Keratinocyte (primary cell): ENCODE measurements at regions not wholly inside any gene's neighbourhood (a gene's known extent, or its start where the extent isn't known, plus 50 kb on each side); places are given as distances from the start of the nearest gene placed in this dataset.

Experiments used
- CTCF ChIP-seq, 3 experiments: IDR thresholded peaks in 1 of 3; conservative IDR thresholded peaks in 1 of 3; optimal IDR thresholded peaks in 1 of 3; 2 replicates in 2 of 3; 3 replicates in 1 of 3; pipeline versions ENCODE3 to v1.5.1; 2011; ENCODE audit warnings: low read length in 3 of 3, mild to moderate bottlenecking in 3 of 3, moderate library complexity in 2 of 3, control low read depth in 1 of 3, inconsistent platforms in 1 of 3; ENCODE audit not compliant: insufficient read depth in 2 of 3; ENCODE audit errors: extremely low read depth in 1 of 3
- EZH2 ChIP-seq: IDR thresholded peaks from one replicate; pipeline ENCODE4 v1.6.1; 2012; ENCODE audit warnings: inconsistent platforms, mild to moderate bottlenecking, low read length, moderate library complexity

- TF ChIP-seq CTCF (optimal IDR thresholded peaks at IDR 0.05 in 1 of 3, IDR thresholded peaks at IDR 0.05 in 1 of 3, conservative IDR thresholded peaks at IDR 0.05 in 1 of 3; ENCODE audit: extremely low read depth in 1 of 3, insufficient read depth in 2 of 3, low read length in 3 of 3): no peak
- no peak for TF ChIP-seq EZH2
These were observed 930.3 kb downstream of the NTRK3 start for GRCh38 chr15:87326269-87326668.
